HG03025 (cell line): ENCODE measurements at regions not wholly inside any gene's neighbourhood (a gene's known extent, or its start where the extent isn't known, plus 50 kb on each side); places are given as distances from the start of the nearest gene placed in this dataset.
"Not testable (repeated sequence)": the region's sequence is repeated elsewhere in the genome, so short reads cannot be mapped to it uniquely, and the experiment has no call there.

Source experiments
- ATAC-seq: cut with Tn5 transposase; IDR thresholded peaks from one replicate; pipeline ENCODE4 v1.9.1; 2021; ENCODE audit warnings: mild to moderate bottlenecking, moderate library complexity; ENCODE audit not compliant: unreplicated experiment, low FRiP score

GRCh38 chr6:14216946-14217684 is 99.5 kb downstream of the CD83 start:
- ATAC-seq, result no peak

- ATAC-seq, result no peak
Observed at GRCh38 chr6:14217728-14218518, 100.4 kb downstream of the CD83 start.

- ATAC-seq, result no peak
Observed at GRCh38 chr6:14218519-14218800, 100.9 kb downstream of the CD83 start.

- ATAC-seq, result no peak
Observed at GRCh38 chr6:14221564-14222279, 104.2 kb downstream of the CD83 start.

- ATAC-seq, result no peak
Observed at GRCh38 chr6:14222956-14223355, 105.4 kb downstream of the CD83 start.

- ATAC-seq, result no peak
Observed at GRCh38 chr6:14224359-14225103, 107.0 kb downstream of the CD83 start.

- no peak for ATAC-seq
Observed at GRCh38 chr6:14226051-14226660, 108.6 kb downstream of the CD83 start.

- no peak for ATAC-seq
Observed at GRCh38 chr6:14228571-14228970, 111.0 kb downstream of the CD83 start.

GRCh38 chr6:14231071-14231483 is 113.5 kb downstream of the CD83 start:
- no peak for ATAC-seq

- ATAC-seq, result no peak
Observed at GRCh38 chr6:14231501-14232280, 114.1 kb downstream of the CD83 start.

GRCh38 chr6:14232889-14233288 is 115.3 kb downstream of the CD83 start:
- no peak for ATAC-seq

GRCh38 chr6:14235653-14236356 is 118.2 kb downstream of the CD83 start:
- no peak for ATAC-seq

- ATAC-seq, result no peak
Observed at GRCh38 chr6:14239097-14239496, 121.5 kb downstream of the CD83 start.

GRCh38 chr6:14240411-14241166 is 123.0 kb downstream of the CD83 start:
- no peak for ATAC-seq

GRCh38 chr6:14241255-14242070 is 123.9 kb downstream of the CD83 start:
- ATAC-seq, result no peak

- not testable (repeated sequence) for ATAC-seq
Observed at GRCh38 chr6:14242912-14243311, 125.3 kb downstream of the CD83 start.

GRCh38 chr6:14243597-14243996 is 126.0 kb downstream of the CD83 start:
- no peak for ATAC-seq
